HG03558 (cell line): ENCODE measurements at regions not wholly inside any gene's neighbourhood (a gene's known extent, or its start where the extent isn't known, plus 50 kb on each side); places are given as distances from the start of the nearest gene placed in this dataset.
"Not testable (repeated sequence)": the region's sequence is repeated elsewhere in the genome, so short reads cannot be mapped to it uniquely, and the experiment has no call there.

ENCODE experiments used
- ATAC-seq: cut with Tn5 transposase; IDR thresholded peaks from one replicate; pipeline ENCODE4 v1.9.1; 2021; ENCODE audit warnings: moderate number of reproducible peaks; ENCODE audit not compliant: unreplicated experiment; ENCODE audit errors: extremely low read depth

GRCh38 chr4:117874216-117874615 lies 160.1 kb upstream of the NDST3 start:
- ATAC-seq, result no peak

- no peak for ATAC-seq
These were observed 144.3 kb upstream of the NDST3 start for GRCh38 chr4:117889978-117890377.

- ATAC-seq, result no peak
These were observed 141.1 kb upstream of the NDST3 start for GRCh38 chr4:117893207-117893606.

- no peak for ATAC-seq
These were observed 135.8 kb upstream of the NDST3 start for GRCh38 chr4:117898496-117898895.

- no peak for ATAC-seq
These were observed 133.5 kb upstream of the NDST3 start for GRCh38 chr4:117900832-117901231.

GRCh38 chr4:117907646-117908045 lies 126.6 kb upstream of the NDST3 start:
- no peak for ATAC-seq

GRCh38 chr4:117908306-117909207 lies 125.7 kb upstream of the NDST3 start:
- no peak for ATAC-seq

- no peak for ATAC-seq
These were observed 117.6 kb upstream of the NDST3 start for GRCh38 chr4:117916728-117917127.

GRCh38 chr4:117922311-117922710 lies 112.0 kb upstream of the NDST3 start:
- not testable (repeated sequence) for ATAC-seq

GRCh38 chr4:117927823-117928222 lies 106.5 kb upstream of the NDST3 start:
- ATAC-seq, result not testable (repeated sequence)

- ATAC-seq, result no peak
These were observed 92.7 kb upstream of the NDST3 start for GRCh38 chr4:117941611-117942010.

- no peak for ATAC-seq
These were observed 84.7 kb upstream of the NDST3 start for GRCh38 chr4:117949621-117950020.

GRCh38 chr4:117957571-117957970 lies 76.7 kb upstream of the NDST3 start:
- no peak for ATAC-seq

GRCh38 chr4:117965622-117966021 lies 68.7 kb upstream of the NDST3 start:
- no peak for ATAC-seq

- no peak for ATAC-seq
These were observed 65.7 kb upstream of the NDST3 start for GRCh38 chr4:117968606-117969005.

GRCh38 chr4:117971403-117971802 lies 62.9 kb upstream of the NDST3 start:
- no peak for ATAC-seq

GRCh38 chr4:117983541-117984365 lies 50.5 kb upstream of the NDST3 start:
- no peak for ATAC-seq

- no peak for ATAC-seq
These were observed 50.0 kb upstream of the NDST3 start for GRCh38 chr4:117984366-117984680.
